Prostate gland (tissue), 2 donors: ENCODE measurements at regions not wholly inside any gene's neighbourhood (a gene's known extent, or its start where the extent isn't known, plus 50 kb on each side); places are given as distances from the start of the nearest gene placed in this dataset.

Source experiments
- CTCF ChIP-seq, 4 experiments: fragments of 200-600 bp in 2 of 4; fragments of 450-650 bp in 2 of 4; sonication (generic) in 2 of 4; IDR thresholded peaks; 1 replicate in 3 of 4; 2 replicates in 1 of 4; pipeline ENCODE4 v1.5.1; 2016 to 2019; ENCODE audit warnings: antibody characterized with exemption in 4 of 4, mild to moderate bottlenecking in 2 of 4, moderate library complexity in 2 of 4
- POLR2A ChIP-seq: fragments of 450-650 bp; IDR thresholded peaks from one replicate; pipeline ENCODE4 v1.6.1; 2016; ENCODE audit warnings: antibody characterized with exemption, mild to moderate bottlenecking
- POLR2AphosphoS5 ChIP-seq: sonication (generic); formaldehyde crosslinking; IDR thresholded peaks from one replicate; pipeline ENCODE4 v1.6.1; 2017; ENCODE audit warnings: antibody characterized with exemption

DNA sequence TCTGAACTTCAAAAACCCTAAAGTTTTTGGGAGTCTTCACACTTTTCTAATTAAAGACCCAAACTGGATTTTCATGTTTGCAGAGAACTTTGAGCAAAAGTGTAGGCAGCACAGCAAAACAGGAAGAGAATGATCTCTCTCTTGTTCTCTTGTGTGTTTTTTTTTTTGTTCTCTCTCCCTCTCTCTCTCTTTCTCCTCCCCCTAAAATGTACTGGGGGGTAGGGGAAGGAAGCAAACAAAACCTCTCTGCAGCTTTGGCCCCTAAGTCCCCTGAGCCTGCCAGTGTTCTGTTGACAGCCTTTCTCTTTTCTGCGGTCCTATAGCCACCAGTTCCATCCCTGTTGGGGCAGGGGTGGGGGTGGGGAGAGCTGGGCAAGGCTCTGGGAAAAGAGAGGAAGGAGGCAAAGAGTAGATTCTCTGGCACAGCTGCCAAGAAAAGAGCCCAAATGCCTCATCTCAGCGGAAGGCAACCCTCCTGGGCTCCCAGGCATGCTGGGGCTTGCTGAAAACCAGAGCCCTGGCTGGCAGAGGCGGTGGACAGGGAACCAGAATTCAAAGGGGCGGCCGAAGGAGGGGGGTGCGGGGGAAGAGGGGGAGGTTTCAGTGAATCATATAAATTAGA lies 295.3 kb downstream of the SOX9 start:
- TF ChIP-seq CTCF (IDR thresholded peaks at IDR 0.05), result no peak
- peak; percentile 39 for TF ChIP-seq POLR2AphosphoS5
- no peak for TF ChIP-seq POLR2A
